ENCODE measurements at regions not wholly inside any gene's neighbourhood (a gene's known extent, or its start where the extent isn't known, plus 50 kb on each side); places are given as distances from the start of the nearest gene placed in this dataset.

DNA sequence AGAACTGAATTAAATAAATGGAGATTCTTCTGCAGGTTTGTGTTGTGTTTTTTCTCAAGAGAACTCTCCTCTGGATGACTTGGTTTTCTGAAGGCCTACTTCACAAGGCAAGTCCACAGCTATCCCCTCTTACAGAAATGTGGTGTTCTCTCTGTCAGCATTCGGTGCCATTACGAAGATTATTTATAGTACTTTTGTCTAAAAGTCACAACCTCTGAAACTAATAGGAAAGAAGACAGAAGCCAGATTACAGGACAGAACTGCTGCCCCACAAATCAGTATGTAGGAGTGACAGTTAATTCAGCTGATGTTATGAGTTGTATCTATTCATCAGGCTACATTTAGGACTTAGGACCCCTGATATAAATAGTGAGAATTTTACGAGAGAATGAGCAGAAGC is 413.5 kb downstream of the TMX3 start:
- H3K27me3 Mint-ChIP-seq: no peaks in the 10 kb centered on the region
- no peaks in the 10 kb centered on the region for H3K4me1 Mint-ChIP-seq
- no peak overlapping the region for H3K27ac Mint-ChIP-seq
- intact Hi-C loops (cut with micrococcal nuclease): no loop called here
- peaks cover 3% of the 10 kb centered on the region for H3K9me3 Mint-ChIP-seq
- H3K4me3 Mint-ChIP-seq: no peak overlapping the region
- ChIA-PET CTCF (no interaction called here), POLR2A (no interaction called here)
- no peaks in the 10 kb centered on the region for H3K36me3 Mint-ChIP-seq (ENCODE audit: low read depth)
- ATAC-seq (ENCODE audit: low read depth) (no peak), DNase-seq (no peak)
- TF ChIP-seq CTCF (IDR thresholded peaks at IDR 0.05): no peak

- Mint-ChIP-seq H3K4me3 (no peak overlapping the region), H3K27ac (no peak overlapping the region), H3K36me3 (ENCODE audit: low read depth) (no peaks in the 10 kb centered on the region), H3K9me3 (peaks cover 6% of the 10 kb centered on the region), H3K4me1 (no peaks in the 10 kb centered on the region), H3K27me3 (no peaks in the 10 kb centered on the region)
- intact Hi-C loops (cut with micrococcal nuclease): no loop called here
- ChIA-PET CTCF (no interaction called here), POLR2A (no interaction called here)
- no peak for TF ChIP-seq CTCF (IDR thresholded peaks at IDR 0.05)
- no peak for ATAC-seq (ENCODE audit: low read depth)
- DNase-seq: no peak
These were observed 415.0 kb downstream of the TMX3 start for GRCh38 chr18:68299906-68300305.

DNA sequence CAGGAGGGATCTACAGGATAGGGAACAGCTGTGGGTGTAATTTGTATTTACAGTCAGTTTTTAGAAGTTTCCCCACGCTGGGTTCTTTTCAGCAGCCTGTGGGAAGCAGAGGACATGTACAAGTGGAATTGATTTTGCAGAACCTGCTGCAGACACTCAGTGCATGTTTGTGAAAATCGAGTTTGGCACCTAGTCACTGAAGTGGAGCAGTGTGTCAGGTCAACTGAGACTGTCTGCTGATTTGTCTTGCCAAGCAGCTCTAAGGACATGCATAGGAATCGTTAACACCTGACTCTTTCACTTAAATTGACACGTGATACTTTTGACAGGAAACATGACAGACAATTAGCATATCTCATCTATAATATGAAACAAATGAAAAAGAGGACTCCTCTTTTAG is 416.6 kb downstream of the TMX3 start:
- ChIA-PET CTCF (no interaction called here), POLR2A (no interaction called here)
- no peak for TF ChIP-seq CTCF (IDR thresholded peaks at IDR 0.05)
- ATAC-seq (ENCODE audit: low read depth) (no peak), DNase-seq (no peak)
- Mint-ChIP-seq H3K4me1 (no peaks in the 10 kb centered on the region), H3K27me3 (no peaks in the 10 kb centered on the region), H3K36me3 (ENCODE audit: low read depth) (no peaks in the 10 kb centered on the region), H3K9me3 (peaks cover 9% of the 10 kb centered on the region), H3K4me3 (no peak overlapping the region), H3K27ac (no peak overlapping the region)
- intact Hi-C loops (cut with micrococcal nuclease): no loop called here

- TF ChIP-seq CTCF (IDR thresholded peaks at IDR 0.05): no peak
These were observed 426.5 kb downstream of the TMX3 start for GRCh38 chr18:68288408-68288807.

DNA sequence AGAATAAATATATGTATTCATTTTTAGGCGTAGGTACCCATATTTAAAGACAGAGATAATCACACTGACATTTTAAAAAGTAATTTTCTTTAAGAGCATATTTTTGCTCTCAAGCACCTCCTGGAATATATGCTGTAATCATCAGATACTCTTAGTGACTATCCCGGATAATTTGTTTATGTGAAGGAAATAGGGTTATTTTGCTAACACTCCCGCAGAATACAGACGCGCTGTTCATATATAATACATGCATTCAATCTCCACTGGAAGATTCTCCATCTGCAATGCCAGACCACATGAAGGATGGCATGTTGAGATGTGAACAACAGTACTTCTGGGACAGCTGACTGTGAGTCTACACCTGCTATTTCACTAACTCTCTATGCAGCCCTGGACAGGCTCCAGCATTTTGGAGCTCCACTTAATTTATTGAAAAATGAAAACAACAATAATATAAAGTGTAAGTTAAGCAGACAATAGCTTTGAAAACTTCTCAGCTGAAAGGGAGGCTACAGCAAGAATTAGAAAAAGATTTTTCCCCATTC is 430.6 kb downstream of the TMX3 start:
- H3K4me3 Mint-ChIP-seq: no peak overlapping the region
- no peak for ATAC-seq (ENCODE audit: low read depth)

More at GRCh38 chr18:68288408-68288807, 426.5 kb downstream of the TMX3 start:
- intact Hi-C loops (cut with micrococcal nuclease): no loop called here
- H3K4me1 Mint-ChIP-seq: no peaks in the 10 kb centered on the region
- H3K36me3 Mint-ChIP-seq (ENCODE audit: low read depth): no peaks in the 10 kb centered on the region
- H3K9me3 Mint-ChIP-seq: peaks cover 5% of the 10 kb centered on the region
- no peak overlapping the region for H3K27ac Mint-ChIP-seq
- H3K27me3 Mint-ChIP-seq: no peaks in the 10 kb centered on the region
- ATAC-seq (ENCODE audit: low read depth) (no peak), DNase-seq (no peak)
- no peak overlapping the region for H3K4me3 Mint-ChIP-seq
- POLR2A ChIA-PET: no interaction called here
- CTCF ChIA-PET: no interaction called here

More for the DNA sequence above, 430.6 kb downstream of the TMX3 start:
- ChIA-PET POLR2A (no interaction called here), CTCF (no interaction called here)
- no peaks in the 10 kb centered on the region for H3K9me3 Mint-ChIP-seq
- no peak overlapping the region for H3K27ac Mint-ChIP-seq
- DNase-seq: no peak
- no peaks in the 10 kb centered on the region for H3K36me3 Mint-ChIP-seq (ENCODE audit: low read depth)
- no peak for TF ChIP-seq CTCF (IDR thresholded peaks at IDR 0.05)
- no peaks in the 10 kb centered on the region for H3K27me3 Mint-ChIP-seq
- intact Hi-C loops (cut with micrococcal nuclease): no loop called here
- no peaks in the 10 kb centered on the region for H3K4me1 Mint-ChIP-seq
